GM21619 (cell line): ENCODE measurements at regions not wholly inside any gene's neighbourhood (a gene's known extent, or its start where the extent isn't known, plus 50 kb on each side); places are given as distances from the start of the nearest gene placed in this dataset.
"Not testable (repeated sequence)": the region's sequence is repeated elsewhere in the genome, so short reads cannot be mapped to it uniquely, and the experiment has no call there.

Source experiments
- ATAC-seq: cut with Tn5 transposase; IDR thresholded peaks from one replicate; pipeline ENCODE4 v1.9.1; 2021; ENCODE audit not compliant: unreplicated experiment

DNA sequence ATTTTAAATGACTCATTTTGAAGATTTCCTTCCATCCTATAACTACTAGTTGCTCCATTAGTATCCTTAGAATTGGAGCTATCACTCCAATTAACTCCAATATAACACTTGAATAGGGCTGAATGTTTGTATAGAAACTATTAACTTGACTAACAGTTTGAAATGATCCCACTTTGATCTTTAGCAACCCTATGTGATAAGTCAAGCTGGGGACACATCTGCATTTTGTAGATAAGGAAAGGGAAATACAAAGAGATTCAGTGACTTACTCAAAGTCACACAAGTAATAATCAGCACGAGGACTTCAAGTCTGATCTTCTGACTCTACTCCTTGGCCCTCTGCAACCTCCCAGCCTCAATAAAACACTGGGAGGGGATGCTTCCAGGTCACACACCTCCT, 101.1 kb downstream of the TMEM215 start:
- ATAC-seq: no peak

DNA sequence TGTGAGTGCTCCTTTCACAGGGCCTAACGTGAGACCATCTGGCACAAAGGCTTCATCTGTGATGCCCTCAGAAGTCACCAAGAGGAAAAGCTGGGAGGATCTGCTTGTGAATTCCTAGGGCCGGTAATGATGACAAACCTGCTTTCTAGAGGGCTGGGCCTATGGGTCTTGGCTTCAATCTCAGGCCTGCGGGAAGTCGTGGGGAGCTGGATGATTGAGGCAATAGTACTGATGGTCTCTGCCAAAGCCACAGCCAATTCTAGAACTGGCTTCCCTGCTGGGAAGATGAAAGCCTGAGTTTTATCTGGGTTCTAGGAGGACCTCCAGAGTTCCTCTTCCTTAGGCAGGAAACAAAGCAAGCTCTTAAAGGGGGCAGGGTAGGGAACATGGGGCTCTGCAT, 102.7 kb downstream of the TMEM215 start:
- no peak for ATAC-seq

DNA sequence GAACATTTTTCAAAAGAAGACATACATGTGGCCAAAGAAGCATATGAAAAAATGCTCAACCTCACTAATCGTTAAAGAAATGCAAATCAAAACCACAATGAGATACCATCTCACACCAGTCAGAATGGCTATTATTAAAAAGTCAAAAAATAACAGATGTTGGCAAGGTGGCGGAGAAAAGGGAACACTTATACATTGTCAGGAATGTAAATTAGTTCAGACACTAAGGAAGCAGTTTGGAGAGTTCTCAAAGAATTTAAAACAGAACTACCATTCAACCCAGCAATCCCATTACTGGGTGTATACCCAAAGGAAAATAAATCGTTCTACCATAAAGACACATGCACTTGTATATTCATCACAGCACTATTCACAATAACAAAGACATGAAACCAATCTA, 106.9 kb downstream of the APTX start:
- ATAC-seq: not testable (repeated sequence)

DNA sequence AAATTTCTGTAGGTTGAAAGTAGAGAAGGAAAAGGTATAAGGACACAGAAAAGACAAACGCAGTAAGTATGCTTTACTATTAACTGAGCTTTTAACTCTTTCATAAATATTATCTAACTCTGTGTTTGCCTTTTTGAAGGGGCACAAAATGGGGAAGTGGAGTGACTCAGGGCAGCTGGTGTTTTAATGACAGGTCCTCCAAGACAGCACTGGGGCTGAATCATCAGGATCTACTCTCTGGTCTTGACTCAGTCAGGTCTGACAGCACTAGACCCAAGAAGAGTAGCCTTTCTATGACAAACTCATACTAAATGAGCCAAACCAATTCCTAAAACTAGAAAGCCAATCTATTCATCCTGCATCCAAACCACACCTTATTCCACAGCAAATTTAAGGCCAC, 102.2 kb downstream of the APTX start:
- ATAC-seq: no peak

DNA sequence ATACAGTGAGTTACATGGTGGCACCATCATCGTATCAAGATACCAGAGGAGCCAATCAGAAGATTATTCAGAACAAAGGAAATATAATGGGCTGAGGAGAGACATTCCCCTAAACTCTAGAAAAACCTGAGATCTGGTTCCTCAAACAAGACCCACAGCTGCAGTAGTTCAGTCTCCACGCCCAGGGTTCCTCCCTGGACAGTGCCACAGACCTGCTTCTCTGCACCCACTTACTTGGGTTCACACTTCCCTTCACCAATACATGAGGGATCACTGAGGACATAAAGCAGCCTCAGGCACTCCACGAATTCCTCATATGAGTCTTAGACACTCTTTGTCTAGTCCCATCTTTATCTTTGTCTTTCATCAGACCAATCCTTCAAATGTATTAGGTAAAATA, 101.7 kb downstream of the APTX start:
- no peak for ATAC-seq

DNA sequence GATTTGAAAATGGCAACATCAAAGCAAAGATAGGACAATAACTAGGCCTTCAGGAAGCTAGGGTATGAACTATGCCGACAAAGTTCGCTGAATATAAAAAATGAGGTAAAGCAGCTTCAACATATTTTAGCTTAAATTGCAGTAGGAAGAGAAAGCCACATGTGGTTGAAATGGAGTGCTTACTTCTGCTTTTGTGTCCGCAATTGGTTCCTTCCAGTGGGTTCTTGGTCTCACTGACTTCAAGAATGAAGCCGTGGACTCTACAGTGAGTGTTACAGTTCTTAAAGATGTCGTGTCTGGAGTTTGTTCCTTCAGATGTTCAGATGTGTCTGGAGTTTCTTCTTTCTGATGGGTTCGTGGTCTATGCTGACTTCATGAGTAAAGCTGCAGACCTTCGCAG, 95.2 kb downstream of the APTX start:
- ATAC-seq: peak; percentile 95

DNA sequence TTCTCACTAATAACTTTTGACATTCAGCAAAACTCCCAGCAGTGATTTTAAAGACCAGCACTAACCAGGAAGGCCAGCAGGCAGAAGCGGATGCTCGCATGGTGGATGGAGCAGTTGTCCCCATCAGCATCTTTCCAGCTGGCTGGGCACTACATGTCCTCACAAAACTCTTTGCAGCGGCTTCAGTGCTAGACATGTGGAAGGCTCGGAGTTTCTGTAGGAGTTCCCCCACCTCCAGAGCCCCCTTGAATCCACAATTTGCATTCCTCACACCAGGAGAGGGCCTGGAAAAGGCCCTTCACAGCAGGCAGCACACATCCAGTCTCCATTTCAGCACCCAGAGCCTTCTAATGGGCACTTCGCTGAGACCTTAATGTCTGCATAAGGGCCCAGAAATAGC, 85.6 kb downstream of the APTX start:
- ATAC-seq: no peak

DNA sequence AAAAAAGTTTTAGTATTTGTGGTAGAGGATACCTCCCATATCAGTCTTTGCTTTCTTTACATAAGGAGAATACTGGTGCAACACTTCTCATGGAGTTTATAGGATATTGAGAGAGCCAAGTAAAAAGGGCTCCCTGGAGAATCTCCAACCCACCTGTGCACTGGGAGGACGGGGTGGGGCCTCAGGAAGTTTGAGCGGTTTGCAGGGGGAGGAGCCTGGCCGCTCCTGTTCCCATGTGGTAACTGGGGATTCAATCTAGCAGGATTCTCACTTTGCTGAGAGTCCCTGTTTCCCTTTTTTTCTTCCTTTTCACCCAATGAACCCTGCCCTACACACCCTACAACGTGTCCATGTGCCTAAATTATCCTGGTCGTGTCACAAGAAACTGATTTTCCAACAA, 82.8 kb downstream of the APTX start:
- no peak for ATAC-seq
